Uterus (tissue), 2 donors: ENCODE measurements at regions not wholly inside any gene's neighbourhood (a gene's known extent, or its start where the extent isn't known, plus 50 kb on each side); places are given as distances from the start of the nearest gene placed in this dataset.

ENCODE experiments used
- POLR2A ChIP-seq, 2 donors: fragments of 450-650 bp; IDR thresholded peaks; one replicate each; pipeline ENCODE4 v1.6.1; 2016; ENCODE audit warnings: antibody characterized with exemption in 2 of 2, mild to moderate bottlenecking in 1 of 2, moderate library complexity in 1 of 2
- TF ChIP-seq, protein P1 (sequence below), 4 experiments: fragments of 200-600 bp in 2 of 4; fragments of 450-650 bp in 2 of 4; sonication (generic) in 2 of 4; IDR thresholded peaks; one replicate each; pipeline ENCODE4 v1.5.1; 2016 to 2019; ENCODE audit warnings: antibody characterized with exemption in 4 of 4, mild to moderate bottlenecking in 2 of 4, moderate library complexity in 1 of 4

DNA sequence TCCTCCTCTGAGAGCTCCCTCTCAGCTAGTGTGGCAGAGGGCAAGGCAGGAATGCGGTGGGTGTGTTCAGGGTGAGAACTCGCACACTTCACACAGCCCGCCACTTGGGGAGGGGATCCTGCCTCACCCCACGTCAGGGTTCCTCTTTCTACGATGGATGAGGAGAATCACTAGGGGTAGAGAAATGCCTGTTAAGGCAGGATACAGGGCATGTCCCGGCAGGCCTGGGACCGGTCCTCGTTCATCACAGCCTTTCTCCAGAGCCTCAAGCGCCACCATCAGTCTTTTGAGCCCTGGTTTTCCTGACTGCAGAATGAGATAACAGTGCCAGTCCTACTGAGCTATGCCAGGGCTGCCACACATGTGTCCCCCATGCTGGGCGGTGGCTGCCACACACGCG is 546.7 kb upstream of the ADARB2 start:
- TF ChIP-seq, protein P1, sequence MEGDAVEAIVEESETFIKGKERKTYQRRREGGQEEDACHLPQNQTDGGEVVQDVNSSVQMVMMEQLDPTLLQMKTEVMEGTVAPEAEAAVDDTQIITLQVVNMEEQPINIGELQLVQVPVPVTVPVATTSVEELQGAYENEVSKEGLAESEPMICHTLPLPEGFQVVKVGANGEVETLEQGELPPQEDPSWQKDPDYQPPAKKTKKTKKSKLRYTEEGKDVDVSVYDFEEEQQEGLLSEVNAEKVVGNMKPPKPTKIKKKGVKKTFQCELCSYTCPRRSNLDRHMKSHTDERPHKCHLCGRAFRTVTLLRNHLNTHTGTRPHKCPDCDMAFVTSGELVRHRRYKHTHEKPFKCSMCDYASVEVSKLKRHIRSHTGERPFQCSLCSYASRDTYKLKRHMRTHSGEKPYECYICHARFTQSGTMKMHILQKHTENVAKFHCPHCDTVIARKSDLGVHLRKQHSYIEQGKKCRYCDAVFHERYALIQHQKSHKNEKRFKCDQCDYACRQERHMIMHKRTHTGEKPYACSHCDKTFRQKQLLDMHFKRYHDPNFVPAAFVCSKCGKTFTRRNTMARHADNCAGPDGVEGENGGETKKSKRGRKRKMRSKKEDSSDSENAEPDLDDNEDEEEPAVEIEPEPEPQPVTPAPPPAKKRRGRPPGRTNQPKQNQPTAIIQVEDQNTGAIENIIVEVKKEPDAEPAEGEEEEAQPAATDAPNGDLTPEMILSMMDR (IDR thresholded peaks at IDR 0.05): no peak
- TF ChIP-seq POLR2A (IDR thresholded peaks at IDR 0.05): no peak
